ENCODE measurements at regions not wholly inside any gene's neighbourhood (a gene's known extent, or its start where the extent isn't known, plus 50 kb on each side); places are given as distances from the start of the nearest gene placed in this dataset.
A peak's percentile ranks its signal among the peaks of the same experiment; 100 is the strongest.

GRCh38 chr16:14334366-14335080 lies 263.4 kb downstream of the MRTFB start:
- DNase-seq = no peak

- no peak for DNase-seq
Measured at GRCh38 chr16:14333361-14333760, 262.2 kb downstream of the MRTFB start.

- DNase-seq = no peak
Measured at GRCh38 chr16:14331020-14331419, 259.9 kb downstream of the MRTFB start.

- no peak for DNase-seq
Measured at GRCh38 chr16:14329727-14330350, 258.7 kb downstream of the MRTFB start.

GRCh38 chr16:14325502-14326401 lies 254.6 kb downstream of the MRTFB start:
- no peak for DNase-seq

- DNase-seq = no peak
Measured at GRCh38 chr16:14324581-14324980, 253.5 kb downstream of the MRTFB start.

- no peak for DNase-seq
Measured at GRCh38 chr16:14322186-14322585, 251.1 kb downstream of the MRTFB start.

- DNase-seq = peak in 1 of 14 donors; percentile 7
Measured at GRCh38 chr16:14321542-14321941, 250.4 kb downstream of the MRTFB start.

GRCh38 chr16:14320406-14320805 lies 249.3 kb downstream of the MRTFB start:
- DNase-seq = no peak
